Calu3 (cell line): ENCODE measurements at regions not wholly inside any gene's neighbourhood (a gene's known extent, or its start where the extent isn't known, plus 50 kb on each side); places are given as distances from the start of the nearest gene placed in this dataset.

Source experiments
- BruUV-seq: library from RNA; stranded (reverse); fragments of 400-500 nt; replicated peaks from 2 replicates; lab custom pipeline; 2021; lab: Mats Ljungman, UMichigan
- CTCF ChIA-PET: fragments of 300-600 bp; sonication (Branson Sonifier 250); formaldehyde crosslinking; loops from one replicate; lab custom pipeline; 2022; ENCODE audit warnings: antibody characterized with exemption; lab: Charles Lee
- DNase-seq: peaks from one replicate; pipeline ENCODE4 v3.0.0; 2022
- H3K27ac Mint-ChIP-seq: one replicate; pipeline ENCODE4 v1.8.0; 2022; ENCODE audit warnings: mixed read lengths; ENCODE audit not compliant: unreplicated experiment
- H3K27me3 Mint-ChIP-seq: one replicate; pipeline ENCODE4 v1.8.0; 2022; ENCODE audit warnings: mixed read lengths; ENCODE audit not compliant: unreplicated experiment
- H3K36me3 Mint-ChIP-seq: one replicate; pipeline ENCODE4 v1.8.0; 2022; ENCODE audit warnings: mild to moderate bottlenecking, moderate library complexity, mixed read lengths; ENCODE audit not compliant: insufficient read depth, unreplicated experiment
- H3K4me1 Mint-ChIP-seq: one replicate; pipeline ENCODE4 v1.8.0; 2022; ENCODE audit warnings: mild to moderate bottlenecking, low read depth, mixed read lengths; ENCODE audit not compliant: unreplicated experiment
- H3K4me3 Mint-ChIP-seq: one replicate; pipeline ENCODE4 v1.8.0; 2022; ENCODE audit warnings: mild to moderate bottlenecking, low read depth, moderate library complexity, mixed read lengths; ENCODE audit not compliant: unreplicated experiment
- H3K9me3 Mint-ChIP-seq: one replicate; pipeline ENCODE4 v1.8.0; 2022; ENCODE audit warnings: low read depth, mixed read lengths; ENCODE audit not compliant: unreplicated experiment
- CTCF ChIP-seq: fragments of 200-600 bp; IDR thresholded peaks from one replicate; pipeline ENCODE4 v1.8.0; 2022; ENCODE audit warnings: antibody characterized with exemption; ENCODE audit not compliant: unreplicated experiment
- intact Hi-C: fragments of 100-400 bp; cut with micrococcal nuclease; formaldehyde crosslinking; loops from one replicate; pipeline ENCODE4 v1.10.0; 2022; ENCODE audit not compliant: unreplicated experiment

GRCh38 chr11:134685793-134686380 is 273.8 kb upstream of the B3GAT1 start:
- no TSS peak for BruUV-seq
- H3K27me3 Mint-ChIP-seq: no peaks in the 10 kb centered on the region
- no peak overlapping the region for H3K4me3 Mint-ChIP-seq
- CTCF ChIA-PET: no interaction called here
- H3K36me3 Mint-ChIP-seq: no peaks in the 10 kb centered on the region
- no peaks in the 10 kb centered on the region for H3K4me1 Mint-ChIP-seq
- peaks cover 9% of the 10 kb centered on the region for H3K9me3 Mint-ChIP-seq
- intact Hi-C loops: no loop called here
- no peak overlapping the region for H3K27ac Mint-ChIP-seq
- DNase-seq: no peak
- no peak for TF ChIP-seq CTCF

- Mint-ChIP-seq H3K27ac (no peak overlapping the region), H3K4me1 (no peaks in the 10 kb centered on the region), H3K27me3 (no peaks in the 10 kb centered on the region), H3K9me3 (peaks cover 7% of the 10 kb centered on the region), H3K4me3 (no peak overlapping the region), H3K36me3 (no peaks in the 10 kb centered on the region)
- intact Hi-C loops: no loop called here
- TF ChIP-seq CTCF: no peak
- no TSS peak for BruUV-seq
- CTCF ChIA-PET: interaction anchor here (0.6 kb wide), 1 partner anchor 55 kb away, joined by 3 read pairs; no protein-coding TSS in a partner anchor
- DNase-seq: no peak
These were observed 272.5 kb upstream of the B3GAT1 start for GRCh38 chr11:134684576-134684975.

GRCh38 chr11:134683860-134684259 is 271.8 kb upstream of the B3GAT1 start:
- CTCF ChIA-PET: interaction anchor here (0.6 kb wide), 1 partner anchor 54 kb away, joined by 3 read pairs; no protein-coding TSS in a partner anchor
- H3K36me3 Mint-ChIP-seq: no peaks in the 10 kb centered on the region
- H3K27ac Mint-ChIP-seq: no peak overlapping the region
- BruUV-seq: no TSS peak
- H3K4me3 Mint-ChIP-seq: no peak overlapping the region
- no peak for TF ChIP-seq CTCF
- no peaks in the 10 kb centered on the region for H3K27me3 Mint-ChIP-seq
- peaks cover 5% of the 10 kb centered on the region for H3K9me3 Mint-ChIP-seq
- no peaks in the 10 kb centered on the region for H3K4me1 Mint-ChIP-seq
- intact Hi-C loops: no loop called here
- DNase-seq: no peak

GRCh38 chr11:134682577-134682976 is 270.5 kb upstream of the B3GAT1 start:
- Mint-ChIP-seq H3K9me3 (peaks cover 4% of the 10 kb centered on the region), H3K4me1 (no peaks in the 10 kb centered on the region), H3K4me3 (no peak overlapping the region), H3K36me3 (no peaks in the 10 kb centered on the region), H3K27me3 (no peaks in the 10 kb centered on the region), H3K27ac (no peak overlapping the region)
- no peak for DNase-seq
- TF ChIP-seq CTCF: no peak
- CTCF ChIA-PET: no interaction called here
- BruUV-seq: no TSS peak
- intact Hi-C loops: no loop called here
